GM21576 (cell line): ENCODE measurements at regions not wholly inside any gene's neighbourhood (a gene's known extent, or its start where the extent isn't known, plus 50 kb on each side); places are given as distances from the start of the nearest gene placed in this dataset.
"Not testable (repeated sequence)": the region's sequence is repeated elsewhere in the genome, so short reads cannot be mapped to it uniquely, and the experiment has no call there.

Experiments
- ATAC-seq: cut with Tn5 transposase; IDR thresholded peaks from one replicate; pipeline ENCODE4 v1.9.1; 2021; ENCODE audit warnings: mild to moderate bottlenecking, moderate library complexity; ENCODE audit not compliant: unreplicated experiment

DNA sequence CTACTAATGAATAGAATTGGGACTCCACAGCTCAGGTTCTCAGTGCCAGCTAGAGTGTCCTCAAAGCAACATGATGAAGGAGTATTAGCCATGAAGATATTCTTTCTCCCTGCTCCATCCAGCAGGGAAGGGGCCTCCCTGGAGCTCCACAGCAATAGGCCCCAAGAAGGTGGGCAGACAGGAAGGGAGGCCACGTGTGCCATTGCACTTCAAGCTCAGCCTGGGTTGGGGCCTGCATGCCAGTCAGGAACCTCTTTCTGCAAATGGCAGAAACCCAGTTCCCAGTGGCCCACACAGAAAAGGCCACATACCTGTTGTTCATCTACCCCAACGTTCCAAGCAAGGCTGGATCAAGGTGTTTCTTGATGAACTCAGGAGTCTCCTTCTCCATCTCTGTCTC, 357.5 kb upstream of the SFSWAP start:
- ATAC-seq: no peak

DNA sequence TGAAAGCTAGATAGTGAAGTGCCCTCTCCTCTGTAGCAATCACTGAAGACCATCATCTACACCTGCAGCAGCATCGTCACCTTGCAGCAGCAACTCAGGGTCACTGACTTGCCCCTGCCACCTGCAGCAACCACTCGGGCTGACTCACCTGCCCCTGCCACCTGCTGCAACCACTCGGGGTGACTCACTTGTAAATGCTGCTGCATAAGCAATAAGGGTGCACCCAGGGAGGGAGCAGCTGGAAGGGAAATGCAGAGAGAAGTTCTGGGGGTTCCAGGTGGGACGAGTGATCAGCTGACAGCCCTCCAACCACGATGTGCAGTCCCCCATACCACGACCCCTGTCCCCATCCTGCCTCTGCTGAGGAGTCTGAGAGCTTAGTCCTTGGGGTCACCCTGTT, 357.1 kb upstream of the SFSWAP start:
- no peak for ATAC-seq

- ATAC-seq: no peak
Measured at GRCh38 chr12:131355361-131356245, 355.3 kb upstream of the SFSWAP start.

DNA sequence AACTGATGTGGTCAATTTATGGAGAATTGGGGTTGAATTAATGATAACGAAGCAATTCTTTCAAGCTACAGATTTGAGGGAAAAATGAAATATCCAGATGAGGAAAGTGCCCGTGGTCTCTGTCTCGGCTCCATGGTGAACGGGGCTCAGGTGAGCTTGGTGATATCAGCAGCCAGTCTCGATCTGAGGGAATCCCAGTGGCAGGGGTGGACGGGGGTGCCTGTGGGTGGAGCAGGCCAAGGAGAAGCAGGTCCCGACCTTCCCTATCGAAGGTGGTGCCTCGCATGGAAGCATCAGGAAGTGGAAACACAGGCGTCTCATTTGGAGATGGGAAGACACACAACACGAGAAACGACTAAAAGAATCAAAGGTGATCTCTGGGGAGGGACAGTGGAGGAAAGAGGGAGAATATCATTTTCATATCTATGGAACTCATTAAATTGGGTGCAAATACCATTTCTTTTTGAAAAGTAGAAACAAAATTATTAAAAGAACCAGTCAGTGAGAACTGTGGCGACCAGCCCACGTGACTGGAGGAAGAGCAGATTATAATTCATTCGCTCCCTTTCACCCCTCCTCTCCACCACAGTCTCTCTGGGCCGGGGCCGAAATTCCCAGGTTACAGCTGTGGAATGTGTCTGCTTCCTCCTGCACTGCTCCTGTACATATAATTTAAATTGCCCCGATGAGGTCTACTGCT, 354.3 kb upstream of the SFSWAP start:
- no peak for ATAC-seq

DNA sequence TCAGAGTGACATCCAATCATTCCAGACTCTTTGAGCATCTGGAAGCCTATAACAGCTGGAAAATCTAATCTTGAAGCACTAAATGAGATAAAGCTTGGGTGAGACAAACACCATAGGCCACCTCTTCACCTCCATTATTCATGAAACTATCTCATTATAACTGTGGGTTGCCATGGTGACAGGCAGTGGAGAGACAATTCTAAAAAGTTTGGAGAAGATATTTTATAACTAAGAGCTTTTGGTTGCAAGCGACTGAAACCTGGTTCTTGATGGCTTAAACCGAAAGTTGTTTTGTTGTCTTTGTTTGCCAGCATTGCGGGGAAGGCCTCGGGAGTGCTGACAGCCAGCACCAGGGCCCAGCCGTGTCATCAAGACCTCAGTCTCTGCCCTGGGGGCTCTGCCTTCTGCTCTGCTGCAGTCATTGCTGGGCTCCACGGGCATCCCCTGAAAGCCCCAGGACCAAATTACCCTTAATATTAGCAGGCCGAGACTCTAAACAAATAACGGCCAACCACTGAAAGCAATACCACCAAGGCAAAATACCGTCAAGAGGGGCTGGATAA, 353.6 kb upstream of the SFSWAP start:
- no peak for ATAC-seq

DNA sequence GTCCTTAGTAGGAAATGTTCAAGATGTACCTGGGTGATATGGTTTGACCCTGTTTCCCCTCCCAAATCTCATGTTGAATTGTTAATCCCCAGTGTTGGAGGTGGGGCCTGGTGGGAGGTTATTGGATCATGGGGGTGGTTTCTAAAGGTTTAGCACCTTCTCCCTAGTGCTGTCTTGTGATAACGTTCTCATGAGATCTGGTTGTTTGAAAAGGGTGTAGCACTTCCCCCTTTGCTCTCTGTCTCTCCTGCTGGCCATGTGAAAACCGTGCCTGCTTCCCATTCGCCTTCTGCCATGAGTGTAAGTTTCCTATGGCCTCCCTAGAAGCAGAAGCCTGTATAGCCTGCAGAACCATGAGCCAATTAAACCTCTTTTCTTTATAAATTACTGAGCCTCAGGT, 353.0 kb upstream of the SFSWAP start:
- no peak for ATAC-seq

- ATAC-seq: no peak
Measured at GRCh38 chr12:131362291-131363211, 348.3 kb upstream of the SFSWAP start.

DNA sequence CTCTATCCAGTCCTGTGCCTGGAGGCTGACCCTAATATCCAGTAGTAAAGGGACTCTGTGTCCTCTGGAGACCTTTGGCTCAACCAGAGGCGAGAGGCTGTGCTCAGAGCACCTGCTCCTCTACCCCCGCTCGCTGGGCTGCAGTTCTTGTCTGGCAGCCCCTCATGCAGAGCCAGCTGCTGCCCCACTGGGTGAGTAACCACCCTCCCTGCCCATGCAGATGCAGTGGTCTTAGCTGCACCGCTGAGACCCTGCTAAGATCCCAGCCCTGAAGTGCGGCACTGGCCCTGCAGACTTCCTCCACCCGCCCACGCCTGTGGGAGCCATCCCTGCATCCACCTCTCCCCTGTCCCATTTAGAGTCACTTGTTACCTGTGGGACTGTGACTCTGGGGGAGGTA, 347.5 kb upstream of the SFSWAP start:
- ATAC-seq: no peak

DNA sequence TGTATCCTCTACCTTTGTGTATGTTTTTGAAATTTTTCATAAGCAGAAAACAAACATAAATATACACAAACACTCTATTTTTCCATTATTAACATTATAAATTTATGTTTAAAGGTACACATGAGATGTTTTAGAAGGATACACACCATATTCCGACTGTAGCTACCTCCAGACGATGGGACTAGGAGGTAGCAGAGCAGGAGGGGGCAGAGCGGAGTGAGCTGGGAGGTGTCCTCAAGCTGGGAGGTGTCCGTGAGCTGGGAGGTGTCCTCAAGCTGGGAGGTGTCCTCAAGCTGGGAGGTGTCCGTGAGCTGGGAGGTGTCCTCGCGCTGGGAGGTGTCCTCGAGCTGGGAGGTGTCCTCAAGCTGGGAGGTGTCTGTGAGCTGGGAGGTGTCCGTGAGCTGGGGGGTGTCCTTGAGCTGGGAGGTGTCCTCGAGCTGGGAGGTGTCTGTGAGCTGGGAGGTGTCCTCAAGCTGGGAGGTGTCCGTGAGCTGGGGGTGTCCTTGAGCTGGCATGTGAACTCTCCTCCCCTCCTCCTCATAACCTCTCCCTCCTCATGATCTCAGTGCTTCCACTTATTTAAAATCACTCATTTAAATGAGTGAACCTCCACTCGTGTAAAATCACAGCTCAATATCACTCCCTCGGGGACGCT, 346.9 kb upstream of the SFSWAP start:
- no peak for ATAC-seq

GRCh38 chr12:131364903-131365820, 345.7 kb upstream of the SFSWAP start:
- no peak for ATAC-seq

- ATAC-seq: no peak
Measured at GRCh38 chr12:131365821-131366260, 345.0 kb upstream of the SFSWAP start.

GRCh38 chr12:131366261-131366871, 344.5 kb upstream of the SFSWAP start:
- no peak for ATAC-seq

DNA sequence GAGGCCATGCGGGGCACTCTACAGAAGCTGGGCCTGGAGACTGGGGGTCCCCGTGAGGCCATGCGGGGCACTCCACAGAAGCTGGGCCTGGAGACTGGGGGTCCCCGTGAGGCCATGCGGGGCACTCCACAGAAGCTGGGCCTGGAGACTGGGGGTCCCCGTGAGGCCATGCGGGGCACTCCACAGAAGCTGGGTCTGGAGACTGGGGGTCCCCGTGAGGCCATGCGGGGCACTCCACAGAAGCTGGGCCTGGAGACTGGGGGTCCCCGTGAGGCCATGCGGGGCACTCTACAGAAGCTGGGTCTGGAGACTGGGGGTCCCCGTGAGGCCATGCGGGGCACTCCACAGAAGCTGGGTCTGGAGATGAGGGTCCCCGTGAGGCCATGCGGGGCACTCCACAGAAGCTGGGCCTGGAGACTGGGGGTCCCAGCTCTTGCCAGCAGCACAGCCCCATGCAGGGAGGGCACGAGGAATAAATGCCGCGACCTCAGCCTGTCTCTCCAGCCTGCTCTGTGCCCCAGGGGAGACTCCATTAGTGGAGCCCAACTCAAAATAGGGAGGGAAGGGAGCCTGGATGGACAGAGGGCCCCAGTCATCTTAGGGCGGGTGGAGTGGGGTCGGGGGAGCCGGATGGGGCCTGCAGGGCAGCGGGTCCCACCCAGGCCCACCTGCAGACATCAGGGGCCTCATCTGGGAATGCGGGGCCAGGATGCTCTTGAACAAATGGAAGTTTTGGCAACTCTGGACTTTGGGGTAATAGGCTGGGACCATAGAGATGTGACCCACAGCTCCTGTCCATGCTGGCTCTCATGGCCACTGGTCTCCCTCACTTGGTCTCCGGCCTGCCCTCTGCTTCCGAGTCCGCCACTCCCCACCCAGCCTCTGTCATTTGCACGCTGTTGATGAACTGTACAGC, 343.6 kb upstream of the SFSWAP start:
- ATAC-seq: not testable (repeated sequence)

DNA sequence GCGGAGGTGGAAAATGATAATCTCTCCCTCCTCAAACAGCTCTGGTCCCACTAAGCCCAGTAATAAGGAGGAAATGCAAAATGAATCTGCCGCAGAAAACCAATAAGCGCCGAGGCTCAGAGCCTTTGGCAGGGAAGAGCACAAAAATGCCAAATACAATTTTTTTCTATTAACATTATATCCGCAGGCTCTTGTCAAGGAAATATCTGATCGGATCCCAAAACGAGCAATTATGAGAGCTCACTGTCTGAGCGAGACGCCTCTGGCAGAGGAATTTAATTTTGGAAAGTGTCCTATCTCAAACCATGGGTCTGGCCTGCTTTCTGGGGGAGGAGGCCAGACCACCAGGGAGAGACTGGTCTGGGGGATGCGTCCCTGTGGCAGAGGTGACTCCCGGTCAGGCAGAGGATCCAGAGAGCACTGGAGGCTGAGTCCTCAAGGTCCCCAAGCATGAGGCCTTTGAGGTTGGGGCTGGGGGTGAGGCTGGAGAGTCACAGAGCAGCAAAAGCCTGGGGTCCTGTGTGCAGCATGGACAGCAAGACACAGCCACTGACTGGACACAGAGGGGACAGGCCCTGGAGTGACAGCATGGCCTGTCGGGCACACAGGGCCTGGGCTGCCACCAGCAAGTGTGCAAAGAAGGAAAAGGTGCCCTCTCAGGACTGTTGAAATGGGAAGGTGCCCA, 342.8 kb upstream of the SFSWAP start:
- ATAC-seq: no peak

DNA sequence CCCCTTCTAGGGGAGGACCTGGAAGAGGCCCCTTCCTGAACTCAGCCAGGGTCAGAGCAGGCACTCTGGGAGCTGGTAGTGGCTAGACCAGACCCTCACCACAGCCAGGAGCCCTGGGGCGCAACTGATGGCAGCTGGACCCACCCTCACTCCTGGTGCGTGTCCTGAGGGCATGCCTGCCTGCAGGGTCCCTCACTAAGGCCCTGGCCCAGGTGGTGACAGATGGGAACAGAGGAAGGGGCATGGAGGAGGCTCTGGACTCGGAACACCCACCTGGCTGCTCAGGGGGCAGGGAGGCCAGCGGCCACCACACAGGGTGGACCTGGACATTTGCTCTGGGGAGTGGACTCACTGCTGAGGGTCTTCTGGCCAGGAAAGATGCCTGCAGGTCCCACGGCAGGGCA, 342.2 kb upstream of the SFSWAP start:
- no peak for ATAC-seq

DNA sequence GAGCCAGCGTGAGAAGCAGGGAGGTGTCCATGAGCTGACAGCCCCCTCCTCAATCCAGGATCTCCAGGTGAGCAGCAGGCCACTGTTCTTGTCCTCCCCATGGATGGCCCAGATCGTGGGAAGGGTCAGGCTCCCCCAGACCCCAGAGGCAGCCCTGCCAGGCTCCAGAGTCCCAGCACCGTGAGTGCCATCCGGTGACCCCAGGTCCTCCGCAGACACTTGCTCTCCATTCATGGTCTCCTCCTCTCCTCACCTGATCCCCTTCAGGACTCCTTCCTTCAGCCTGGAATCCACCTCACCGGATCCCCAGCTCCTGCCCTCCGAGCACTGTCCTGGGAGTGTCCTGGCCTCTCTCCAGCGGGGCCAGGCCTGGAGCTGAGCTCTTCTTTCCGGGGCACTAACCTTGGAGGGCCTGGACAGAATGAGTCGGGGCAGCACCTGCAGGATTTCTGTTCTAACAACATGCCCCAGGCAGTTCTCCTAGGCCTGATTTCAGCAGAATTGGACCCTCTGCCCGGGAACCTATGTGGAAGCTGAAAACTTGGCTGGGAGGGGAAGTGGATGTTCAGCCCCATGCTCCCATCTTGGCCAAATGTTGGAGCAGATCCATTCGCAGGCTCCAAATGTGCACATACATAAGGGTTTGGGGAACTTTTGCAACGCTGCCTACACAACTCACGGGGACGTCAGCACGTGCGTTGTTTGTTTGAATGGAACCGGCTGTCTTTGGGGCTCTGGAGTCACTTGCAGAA, 341.6 kb upstream of the SFSWAP start:
- ATAC-seq: no peak

GRCh38 chr12:131370321-131370720, 340.6 kb upstream of the SFSWAP start:
- no peak for ATAC-seq
